PC-9 (cell line): ENCODE measurements at regions not wholly inside any gene's neighbourhood (a gene's known extent, or its start where the extent isn't known, plus 50 kb on each side); places are given as distances from the start of the nearest gene placed in this dataset.

ENCODE experiments used
- BruUV-seq: library from RNA; stranded (reverse); fragments of 400-500 nt; replicated peaks from 2 replicates; lab custom pipeline; 2021; lab: Mats Ljungman, UMichigan
- CTCF ChIA-PET: fragments of 300-600 bp; sonication (Branson Sonifier 250); formaldehyde crosslinking; loops from one replicate; lab custom pipeline; 2022; ENCODE audit warnings: antibody characterized with exemption; lab: Charles Lee
- POLR2A ChIA-PET: fragments of 300-600 bp; sonication (Branson Sonifier 250); formaldehyde crosslinking; loops from one replicate; lab custom pipeline; 2022; ENCODE audit warnings: antibody characterized with exemption; ENCODE audit not compliant: unreplicated experiment; lab: Charles Lee
- DNase-seq, 2 experiments: peaks; one replicate each; pipeline versions ENCODE4 v3.0.0 to v3.0.0-alpha.2; 2015 to 2022; ENCODE audit warnings: mixed read lengths in 1 of 2
- H2AFZ ChIP-seq: fragments of 200-600 bp; sonication (generic); 2 replicates; pipeline ENCODE4 v1.8.1; 2017; ENCODE audit warnings: antibody characterized with exemption
- H3F3A ChIP-seq: fragments of 200-600 bp; sonication (generic); 2 replicates; pipeline ENCODE4 v1.8.1; 2017; ENCODE audit warnings: antibody characterized with exemption, mild to moderate bottlenecking, low read depth; ENCODE audit not compliant: insufficient read depth
- H3K27ac ChIP-seq: fragments of 200-600 bp; sonication (generic); 2 replicates; pipeline ENCODE4 v1.6.1; 2016; ENCODE audit warnings: mixed run types
- H3K27me3 ChIP-seq: fragments of 200-600 bp; sonication (generic); 2 replicates; pipeline ENCODE4 v1.6.1; 2016; ENCODE audit warnings: low read depth, mixed run types; ENCODE audit not compliant: insufficient read depth
- H3K36me3 ChIP-seq: fragments of 200-600 bp; sonication (generic); 2 replicates; pipeline ENCODE4 v1.6.1; 2016; ENCODE audit warnings: low read depth, mixed run types
- H3K4me1 ChIP-seq: fragments of 200-600 bp; sonication (generic); replicated peaks from 2 replicates; pipeline ENCODE4 v1.6.1; 2016; ENCODE audit warnings: mixed run types; ENCODE audit not compliant: insufficient read depth
- H3K4me2 ChIP-seq: fragments of 200-600 bp; sonication (generic); 2 replicates; pipeline ENCODE4 v1.6.1; 2017; ENCODE audit warnings: mixed run types
- H3K4me3 ChIP-seq: fragments of 200-600 bp; sonication (generic); 2 replicates; pipeline ENCODE4 v1.6.1; 2016; ENCODE audit warnings: mixed run types
- H3K79me2 ChIP-seq: fragments of 200-600 bp; sonication (generic); 2 replicates; pipeline ENCODE4 v1.6.1; 2017; ENCODE audit warnings: low read depth, mixed run types
- H3K9me2 ChIP-seq: fragments of 200-600 bp; sonication (generic); 2 replicates; pipeline ENCODE4 v1.8.1; 2017; ENCODE audit warnings: mild to moderate bottlenecking; ENCODE audit not compliant: insufficient read depth
- H3K9me3 ChIP-seq: fragments of 200-600 bp; sonication (generic); 2 replicates; pipeline ENCODE4 v1.8.1; 2016; ENCODE audit warnings: low read depth; ENCODE audit not compliant: insufficient read depth
- H4K20me1 ChIP-seq: fragments of 200-600 bp; sonication (generic); 2 replicates; pipeline ENCODE4 v1.8.1; 2017; ENCODE audit not compliant: insufficient read depth
- CTCF ChIP-seq: fragments of 200-600 bp; sonication (generic); conservative IDR thresholded peaks from 2 replicates; pipeline ENCODE4 v1.6.1; 2017; ENCODE audit warnings: mixed run types, antibody characterized with exemption, mild to moderate bottlenecking, moderate library complexity
- EZH2 ChIP-seq: fragments of 200-600 bp; sonication (generic); IDR thresholded peaks from 2 replicates; pipeline ENCODE4 v1.8.0; 2017; ENCODE audit warnings: antibody characterized with exemption, low read depth
- intact Hi-C: fragments of 100-400 bp; cut with micrococcal nuclease; formaldehyde crosslinking; loops from one replicate; pipeline ENCODE4 v1.10.0; 2022; ENCODE audit not compliant: unreplicated experiment

- Histone ChIP-seq H2AFZ (no peak overlapping the region), H3K27me3 (peaks cover 39% of the 10 kb centered on the region), H3K27ac (no peak overlapping the region), H3K36me3 (no peaks in the 10 kb centered on the region), H3K9me2 (no peaks in the 10 kb centered on the region), H4K20me1 (no peaks in the 10 kb centered on the region), H3K4me2 (no peak overlapping the region), H3K9me3 (no peaks in the 10 kb centered on the region), H3K4me3 (no peak overlapping the region), H3K79me2 (no peaks in the 10 kb centered on the region), H3F3A (no peaks in the 10 kb centered on the region), H3K4me1 (no peaks in the 10 kb centered on the region)
- no peak for TF ChIP-seq EZH2
- no peak for TF ChIP-seq CTCF
- DNase-seq: no peak
- no TSS peak for BruUV-seq
- intact Hi-C loops: no loop called here
- POLR2A ChIA-PET: no interaction called here
- CTCF ChIA-PET: no interaction called here
Measured at GRCh38 chr5:172505403-172505759, 51.1 kb upstream of the SH3PXD2B start.

- H4K20me1 ChIP-seq: no peaks in the 10 kb centered on the region
- intact Hi-C loops: no loop called here
- H3K9me2 ChIP-seq: no peaks in the 10 kb centered on the region
- H3K27ac ChIP-seq: no peak overlapping the region
- peaks cover 36% of the 10 kb centered on the region for H3K27me3 ChIP-seq
- no peak overlapping the region for H3K4me3 ChIP-seq
- ChIA-PET POLR2A (no interaction called here), CTCF (no interaction called here)
- BruUV-seq: no TSS peak
- TF ChIP-seq CTCF (no peak), EZH2 (no peak)
- no peaks in the 10 kb centered on the region for H3K9me3 ChIP-seq
- H3K4me1 ChIP-seq: no peaks in the 10 kb centered on the region
- no peak for DNase-seq
- H3K4me2 ChIP-seq: no peak overlapping the region
- no peaks in the 10 kb centered on the region for H3F3A ChIP-seq
- H3K79me2 ChIP-seq: no peaks in the 10 kb centered on the region
- H2AFZ ChIP-seq: no peak overlapping the region
- H3K36me3 ChIP-seq: no peaks in the 10 kb centered on the region
Measured at GRCh38 chr5:172504701-172505402, 50.5 kb upstream of the SH3PXD2B start.

- H3K27me3 ChIP-seq: peaks cover 32% of the 10 kb centered on the region
- no TSS peak for BruUV-seq
- H3K9me3 ChIP-seq: no peaks in the 10 kb centered on the region
- H3K79me2 ChIP-seq: no peaks in the 10 kb centered on the region
- no peak overlapping the region for H3K4me3 ChIP-seq
- H3K4me1 ChIP-seq: no peaks in the 10 kb centered on the region
- H2AFZ ChIP-seq: no peak overlapping the region
- no peak overlapping the region for H3K27ac ChIP-seq
- no peaks in the 10 kb centered on the region for H3F3A ChIP-seq
- intact Hi-C loops: no loop called here
- no peaks in the 10 kb centered on the region for H4K20me1 ChIP-seq
- no peak for TF ChIP-seq EZH2
- H3K4me2 ChIP-seq: no peak overlapping the region
- H3K36me3 ChIP-seq: no peaks in the 10 kb centered on the region
- ChIA-PET CTCF (interaction anchor here (0.6 kb wide), 1 partner anchor 655 kb away, joined by 4 read pairs; no protein-coding TSS in a partner anchor), POLR2A (no interaction called here)
- no peak for DNase-seq
- H3K9me2 ChIP-seq: no peaks in the 10 kb centered on the region
Measured at GRCh38 chr5:172503925-172504700, 49.8 kb upstream of the SH3PXD2B start.
